Activated CD4-positive, CD25-positive, alpha-beta regulatory T cell treated with anti-CD3 and anti-CD28 coated beads, Interleukin-2, amount 50 U/mL, for 16 hours (primary cell): ENCODE measurements at regions not wholly inside any gene's neighbourhood (a gene's known extent, or its start where the extent isn't known, plus 50 kb on each side); places are given as distances from the start of the nearest gene placed in this dataset.

ENCODE experiments used
- DNase-seq: peaks from one replicate; pipeline ENCODE4 v3.0.0-alpha.2; 2020; ENCODE audit warnings: low read depth, low spot score

DNA sequence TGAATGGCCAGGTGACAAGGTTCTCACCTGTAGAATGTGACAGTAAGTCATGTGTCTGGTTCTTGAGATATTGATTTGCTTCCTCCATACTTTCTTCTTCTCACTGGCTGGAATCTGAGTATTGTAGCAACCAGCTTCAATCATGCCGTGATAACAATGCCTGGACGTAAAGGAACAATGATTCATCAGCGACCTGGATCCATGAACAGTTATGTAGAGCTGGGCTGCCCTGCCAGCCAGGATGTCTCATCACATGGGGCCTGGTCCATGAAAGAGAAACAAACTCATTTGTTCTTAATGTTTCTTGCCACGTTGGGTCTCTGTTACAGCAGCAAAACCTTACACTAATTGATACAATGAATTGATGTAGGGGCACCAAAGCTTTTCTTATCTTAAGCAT is 627.2 kb downstream of the TOX3 start:
- no peak for DNase-seq

DNA sequence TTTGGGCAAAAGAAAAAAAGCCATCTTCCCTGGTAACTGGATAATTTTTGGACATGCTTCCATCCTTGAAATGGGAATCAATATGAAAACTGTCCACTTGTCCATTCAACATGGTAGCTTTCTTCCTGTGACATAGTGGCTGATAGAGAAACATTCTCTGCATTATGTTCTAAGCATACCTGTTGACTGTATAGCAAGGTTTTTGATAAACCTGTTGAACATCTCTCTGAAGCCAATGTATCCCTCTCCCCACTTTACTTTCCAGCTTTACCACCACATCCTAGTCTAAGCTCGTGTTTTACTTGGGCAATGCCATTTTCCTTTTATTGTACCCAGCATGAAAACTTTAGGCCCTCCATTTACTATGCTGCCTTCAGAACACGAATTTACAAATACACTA is 630.1 kb downstream of the TOX3 start:
- no peak for DNase-seq

DNA sequence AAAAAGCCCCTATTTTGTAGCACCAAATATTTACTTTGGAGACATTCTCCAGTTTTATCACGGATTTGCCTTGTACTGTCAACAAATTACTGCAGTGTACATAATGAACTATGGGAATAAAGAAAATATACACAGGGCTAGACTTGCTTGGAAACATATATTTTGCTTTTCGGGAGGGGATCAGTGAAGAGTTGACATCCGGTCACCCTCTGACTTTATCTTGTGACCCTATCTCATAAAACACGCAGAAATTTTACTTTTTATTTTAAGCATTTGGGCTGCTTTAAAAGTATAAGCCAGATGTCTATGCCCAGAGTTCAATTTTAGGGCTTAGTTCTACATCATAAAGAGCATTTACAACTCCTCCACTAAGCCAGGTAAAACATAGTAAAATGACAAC is 630.7 kb downstream of the TOX3 start:
- no peak for DNase-seq

DNA sequence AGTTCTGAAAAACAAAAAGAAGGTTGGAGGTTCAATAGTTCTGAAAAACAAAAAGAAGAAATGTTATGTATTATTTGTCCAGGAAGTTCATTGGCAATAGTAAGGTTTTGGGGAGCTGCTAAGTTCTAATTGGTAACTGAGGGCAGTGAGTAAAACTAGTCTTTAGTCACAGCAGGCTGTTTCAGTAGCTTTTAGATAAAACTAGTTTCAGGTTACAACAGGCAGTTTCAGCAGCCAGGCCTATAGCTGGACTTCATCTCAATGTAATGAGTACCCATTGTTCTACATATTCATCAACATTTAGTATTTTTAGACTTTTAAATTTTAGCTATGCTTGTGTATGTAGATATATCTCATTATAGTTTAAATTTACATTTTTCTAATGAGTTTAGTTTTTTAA is 639.3 kb downstream of the TOX3 start:
- no peak for DNase-seq

DNA sequence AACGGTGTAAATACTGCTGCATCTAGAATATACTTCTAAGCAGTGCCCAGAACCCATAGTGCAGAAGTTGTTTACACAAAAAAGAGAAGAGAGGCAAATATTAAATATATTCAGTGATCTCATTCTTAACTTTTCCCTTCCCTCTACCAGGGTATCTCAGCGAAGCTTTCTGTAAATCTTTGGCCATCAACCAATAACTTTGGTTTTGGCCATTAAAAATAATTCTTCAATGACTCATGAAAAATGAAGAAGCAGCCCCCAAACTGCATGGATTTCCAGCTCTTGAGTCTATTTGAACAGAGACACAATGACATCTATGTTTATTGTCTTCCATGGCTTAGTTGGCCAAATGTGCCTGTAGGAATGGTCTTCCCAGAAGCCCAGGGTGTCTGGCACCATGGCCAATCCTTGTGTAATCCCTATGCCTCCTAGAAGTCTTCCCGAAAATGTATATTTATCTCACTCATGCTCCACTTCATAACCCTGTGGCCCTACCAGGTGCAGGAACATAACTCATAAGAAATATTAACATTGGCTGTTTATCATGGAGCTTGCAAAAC is 646.6 kb downstream of the TOX3 start:
- DNase-seq, result no peak

DNA sequence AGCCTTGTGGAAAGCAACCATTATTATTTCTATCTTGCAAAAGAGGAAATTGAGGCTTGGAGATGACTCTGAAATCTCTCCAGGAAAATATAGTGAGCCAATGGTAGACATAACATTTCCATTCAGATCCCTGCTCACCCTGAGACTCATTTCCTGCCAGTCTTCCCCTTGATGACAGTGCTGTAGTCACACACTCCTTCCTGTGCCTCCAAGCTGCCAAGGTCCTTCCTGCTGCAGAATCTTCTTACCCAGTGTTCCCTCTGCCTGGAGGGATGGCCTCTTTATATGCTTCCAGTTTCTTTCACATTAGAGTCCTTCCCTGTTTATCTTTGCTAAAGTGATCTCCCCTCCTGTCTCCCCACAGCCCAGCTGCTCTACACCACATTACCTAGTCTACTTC is 648.1 kb downstream of the TOX3 start:
- no peak for DNase-seq

DNA sequence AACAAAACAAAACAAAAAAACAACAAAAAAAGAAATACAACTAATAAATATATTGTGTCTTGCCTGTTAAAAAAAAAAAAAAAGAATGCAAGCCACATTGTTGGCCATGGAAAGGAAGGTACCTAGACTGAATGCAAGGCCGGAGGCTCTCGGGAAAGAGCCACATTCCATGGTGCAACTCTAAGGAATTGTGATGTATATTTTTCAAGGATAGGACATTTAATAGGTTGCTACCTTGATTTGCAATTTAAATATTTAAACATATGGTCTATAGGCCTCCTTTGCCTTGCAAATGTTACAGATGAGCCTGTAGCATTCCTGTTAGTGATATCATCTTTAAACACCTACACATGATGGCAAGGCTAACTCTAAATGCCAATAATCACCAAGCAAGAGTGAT is 650.9 kb downstream of the TOX3 start:
- DNase-seq, result no peak

DNA sequence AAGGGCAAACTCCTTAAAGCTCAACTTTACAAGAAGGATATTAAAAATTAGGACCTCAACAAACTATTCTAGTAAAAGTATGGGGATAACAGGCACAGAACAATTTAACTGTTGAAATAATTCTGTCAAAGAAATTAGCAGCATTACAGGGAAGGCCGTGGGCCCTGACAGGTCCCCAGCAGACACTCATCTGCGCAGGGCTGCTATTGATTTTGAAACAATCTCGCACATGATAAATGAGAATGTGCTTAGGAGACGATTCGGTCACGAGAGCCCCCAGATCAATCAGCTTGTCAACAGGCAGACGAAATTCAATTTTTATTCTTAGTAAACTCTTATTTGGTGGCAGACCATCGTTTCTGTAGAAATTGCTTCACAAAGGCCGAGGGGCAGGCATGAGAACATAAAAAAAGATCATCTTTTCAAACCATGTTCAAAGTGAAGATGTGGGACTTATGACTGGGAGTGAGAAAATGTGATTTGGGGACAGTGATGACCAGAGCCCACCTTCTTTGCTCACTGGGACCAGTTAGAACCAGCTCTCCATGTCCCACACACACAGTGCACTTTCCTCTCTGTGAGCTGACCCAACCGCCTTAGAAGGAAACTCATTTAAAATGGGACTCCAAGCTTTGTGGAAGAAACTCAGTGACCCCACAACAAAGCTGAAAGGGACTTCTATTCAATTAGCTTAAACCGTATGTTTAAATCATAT is 654.5 kb downstream of the TOX3 start:
- no peak for DNase-seq

DNA sequence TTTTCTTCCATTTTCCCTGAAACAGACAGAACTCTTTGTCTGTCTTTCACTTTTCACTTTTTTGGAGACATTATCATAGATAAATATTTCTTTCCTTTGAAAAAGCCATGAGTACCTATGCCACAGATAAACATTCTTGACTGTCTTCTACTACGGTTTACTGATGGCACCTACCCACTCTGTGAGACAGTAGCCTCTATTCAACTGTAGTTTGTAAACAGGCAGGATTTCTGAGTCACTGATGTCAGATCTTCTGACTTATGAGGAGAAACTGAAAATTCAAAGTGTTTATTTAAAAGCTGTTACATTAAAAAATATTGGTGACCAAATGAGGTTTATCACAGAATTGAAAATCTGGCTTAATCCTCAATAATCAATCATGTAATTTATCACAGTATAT is 658.4 kb downstream of the TOX3 start:
- DNase-seq, result no peak

DNA sequence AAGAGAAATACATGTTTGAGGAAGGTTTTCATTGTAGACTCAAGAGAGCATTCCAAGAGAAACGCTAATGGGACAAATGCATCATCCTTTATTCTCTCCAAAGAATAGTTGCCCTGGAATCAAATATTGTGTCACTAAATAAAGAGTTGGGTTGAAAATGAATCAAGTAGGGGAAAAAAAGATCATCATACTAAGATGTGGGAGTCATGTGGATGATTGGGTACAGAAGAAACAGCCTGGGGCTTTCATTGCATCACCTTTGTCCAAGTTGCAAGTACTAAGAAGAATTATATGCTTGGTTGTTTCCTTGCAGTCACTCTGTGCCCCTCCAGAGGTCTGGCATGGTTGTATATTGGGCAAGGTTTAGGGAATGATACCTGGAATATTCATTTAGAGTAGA is 658.9 kb downstream of the TOX3 start:
- DNase-seq, result no peak

DNA sequence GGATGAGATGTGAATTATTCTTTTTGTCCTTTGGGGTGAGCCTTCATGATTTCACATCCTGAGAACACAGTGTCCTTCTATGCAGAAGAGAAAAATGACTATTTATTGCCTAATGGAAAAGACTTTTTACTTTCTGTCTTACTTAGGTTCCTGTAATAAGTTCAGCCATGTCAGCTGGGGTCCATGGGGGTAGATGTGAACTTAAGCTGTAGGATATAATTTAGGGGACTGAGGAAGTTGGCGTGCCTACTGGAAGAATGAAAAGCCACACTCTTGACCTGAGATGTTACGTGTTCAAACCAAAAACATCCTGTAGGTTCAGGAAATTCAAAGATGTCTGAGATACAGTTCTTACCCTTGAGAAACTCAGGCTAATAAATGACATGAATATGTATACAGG is 660.5 kb downstream of the TOX3 start:
- no peak for DNase-seq

DNA sequence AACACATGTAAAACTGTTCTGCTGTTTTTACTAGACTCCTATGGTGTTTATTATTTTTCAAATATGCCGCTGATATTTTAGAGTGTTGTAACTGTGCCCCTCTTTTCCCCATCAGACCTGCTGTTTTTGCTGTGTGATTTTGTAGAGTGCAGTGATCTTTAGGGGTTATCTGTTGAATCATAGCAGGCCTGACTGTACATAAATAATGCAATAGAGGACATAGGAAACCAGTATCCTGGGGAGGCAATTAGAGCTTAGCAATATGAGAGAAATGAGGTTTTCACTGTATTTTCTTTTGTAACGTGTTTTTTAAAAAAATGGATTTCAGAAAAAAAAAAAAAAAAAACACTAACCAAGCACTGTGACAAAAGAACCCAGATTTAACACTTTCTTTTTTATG is 662.2 kb downstream of the TOX3 start:
- DNase-seq, result no peak

DNA sequence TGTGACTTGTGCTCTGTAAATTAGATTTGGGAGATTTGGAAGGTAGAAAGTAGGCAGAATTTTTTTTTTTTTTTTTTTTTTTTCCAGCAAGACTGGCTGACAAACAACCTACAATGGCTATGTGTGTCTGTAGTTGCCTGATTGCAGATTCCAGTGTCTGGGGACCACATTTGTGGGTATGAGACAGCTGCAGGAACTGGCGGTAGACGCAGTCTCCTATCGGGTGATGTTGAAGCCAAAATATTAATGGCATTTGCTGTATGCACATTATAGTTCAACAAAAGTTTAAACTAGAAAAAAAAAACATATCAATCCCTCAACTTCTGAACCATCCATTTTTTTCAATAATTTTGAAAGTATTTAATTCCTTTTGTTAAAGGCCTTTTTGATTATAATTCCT is 665.2 kb downstream of the TOX3 start:
- DNase-seq, result no peak

DNA sequence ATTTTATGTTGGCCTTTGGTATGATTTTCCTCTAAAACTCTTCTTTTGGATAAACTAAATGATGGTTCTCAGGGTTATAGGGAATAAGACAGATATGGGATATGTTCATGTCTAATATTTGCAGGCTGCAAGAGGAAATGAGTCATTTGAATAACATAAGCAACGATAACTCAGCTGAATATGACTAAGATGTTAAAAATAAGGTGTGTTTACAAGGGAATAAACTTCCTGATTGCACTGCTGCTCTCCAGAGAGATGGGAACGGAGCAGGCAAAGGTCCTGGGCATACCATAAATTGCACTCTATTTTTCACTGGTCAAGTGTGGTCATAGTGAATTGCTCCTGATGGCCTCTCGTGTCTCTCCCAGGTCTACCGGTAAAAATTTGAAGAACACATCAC is 666.2 kb downstream of the TOX3 start:
- no peak for DNase-seq

DNA sequence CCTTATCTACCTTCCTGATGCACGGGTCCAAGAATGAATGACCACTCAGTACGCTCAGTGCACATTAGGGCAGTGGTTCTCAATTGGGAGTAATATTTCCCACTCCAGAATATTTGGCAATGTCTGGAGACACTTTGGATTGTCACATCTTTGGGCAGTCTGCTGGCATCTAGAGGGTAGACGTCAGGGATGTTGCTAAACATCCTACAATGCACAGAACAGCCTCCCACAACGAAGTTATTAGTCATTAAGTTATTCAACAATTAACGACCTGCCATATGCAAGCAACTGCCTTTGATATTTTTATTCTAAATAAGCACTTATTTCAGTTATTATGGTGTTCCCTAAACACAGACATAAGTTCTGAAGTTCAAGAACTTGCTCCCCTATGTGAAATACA is 669.3 kb downstream of the TOX3 start:
- DNase-seq, result no peak

DNA sequence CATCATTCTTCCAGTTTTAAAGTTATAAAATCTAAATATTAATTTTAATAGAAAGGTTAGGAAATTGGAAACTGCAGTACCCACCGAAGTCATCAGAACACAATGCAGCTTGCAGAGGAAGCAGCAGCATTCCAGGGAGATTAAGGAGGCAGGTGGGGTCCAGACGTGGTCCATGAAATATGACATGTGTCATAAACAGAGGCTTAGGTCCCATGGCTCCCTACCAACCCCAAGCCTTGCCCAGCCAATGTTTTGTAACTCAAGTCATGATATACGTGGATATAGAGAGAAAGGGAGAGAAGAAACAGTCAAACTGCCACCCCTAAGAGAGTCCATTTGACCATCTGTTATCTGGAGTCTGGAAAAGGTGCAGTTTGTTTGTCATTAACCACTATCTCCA is 670.0 kb downstream of the TOX3 start:
- DNase-seq, result no peak

DNA sequence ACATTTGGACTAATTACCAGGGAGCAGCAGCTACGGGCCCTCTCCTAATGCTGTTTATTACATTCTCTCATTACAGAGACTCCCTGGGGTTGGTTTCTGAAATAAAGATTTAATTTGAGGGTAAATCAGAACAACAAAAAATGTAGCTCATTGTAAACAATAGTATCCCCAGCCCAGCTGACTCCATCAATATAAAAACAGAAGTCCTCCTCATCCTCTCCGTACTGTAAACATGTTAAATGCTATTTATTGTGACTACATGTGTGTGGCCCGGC is 670.4 kb downstream of the TOX3 start:
- DNase-seq, result no peak

DNA sequence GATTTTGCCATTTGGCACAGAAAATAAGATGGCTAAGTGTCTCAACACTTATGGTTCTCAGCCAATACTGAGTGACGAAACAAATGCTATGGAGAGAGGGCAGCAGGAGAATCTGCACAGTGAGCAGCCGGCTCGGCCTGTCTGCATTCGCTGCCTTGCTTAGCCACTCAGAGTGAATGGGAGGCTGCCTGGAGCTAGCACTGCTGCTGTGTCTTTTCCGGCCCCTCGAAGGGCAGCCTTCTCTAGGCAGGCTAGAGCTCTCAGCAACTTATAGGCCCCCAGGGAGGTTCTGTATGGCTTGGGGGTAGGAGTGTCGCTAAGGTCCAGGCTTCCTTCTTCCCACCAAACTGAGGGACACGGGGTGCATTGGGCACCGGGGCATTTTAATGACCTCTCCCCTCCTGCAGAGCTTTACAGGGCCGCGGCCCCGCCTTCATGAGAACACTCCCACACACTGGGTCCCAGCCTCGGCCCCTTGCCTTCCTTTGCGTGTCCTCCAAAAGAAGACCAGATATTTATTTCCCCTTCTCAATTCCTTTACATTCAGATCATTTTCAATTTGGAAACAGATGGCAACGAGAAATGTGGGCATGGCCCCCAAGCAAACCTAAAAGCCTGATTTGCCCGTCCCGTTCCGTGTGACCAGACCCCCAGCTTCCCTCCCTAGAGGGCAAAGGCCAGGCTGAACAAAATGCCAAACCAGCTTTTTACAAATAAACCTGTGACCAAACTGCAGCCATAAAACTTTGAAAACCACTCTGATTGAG is 670.9 kb downstream of the TOX3 start:
- no peak for DNase-seq

DNA sequence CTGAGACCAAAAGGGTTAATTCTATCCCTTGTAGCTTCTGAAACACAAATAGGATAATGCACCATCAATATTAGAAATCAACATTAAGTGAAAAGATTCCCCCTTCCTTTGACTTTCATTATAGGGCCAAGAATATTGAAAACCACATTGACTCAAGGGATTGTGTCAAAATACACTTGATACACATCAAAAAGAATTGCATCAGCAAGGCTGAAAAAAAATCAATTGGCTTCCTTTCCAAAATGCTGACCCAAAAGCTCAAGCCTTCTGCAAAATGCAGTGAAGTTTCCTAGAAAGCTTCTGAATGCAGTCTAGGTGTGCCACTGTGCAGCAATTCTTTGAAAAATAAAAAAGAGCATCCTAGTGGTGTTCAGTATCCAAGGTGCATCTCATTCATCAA is 674.4 kb downstream of the TOX3 start:
- DNase-seq, result no peak

DNA sequence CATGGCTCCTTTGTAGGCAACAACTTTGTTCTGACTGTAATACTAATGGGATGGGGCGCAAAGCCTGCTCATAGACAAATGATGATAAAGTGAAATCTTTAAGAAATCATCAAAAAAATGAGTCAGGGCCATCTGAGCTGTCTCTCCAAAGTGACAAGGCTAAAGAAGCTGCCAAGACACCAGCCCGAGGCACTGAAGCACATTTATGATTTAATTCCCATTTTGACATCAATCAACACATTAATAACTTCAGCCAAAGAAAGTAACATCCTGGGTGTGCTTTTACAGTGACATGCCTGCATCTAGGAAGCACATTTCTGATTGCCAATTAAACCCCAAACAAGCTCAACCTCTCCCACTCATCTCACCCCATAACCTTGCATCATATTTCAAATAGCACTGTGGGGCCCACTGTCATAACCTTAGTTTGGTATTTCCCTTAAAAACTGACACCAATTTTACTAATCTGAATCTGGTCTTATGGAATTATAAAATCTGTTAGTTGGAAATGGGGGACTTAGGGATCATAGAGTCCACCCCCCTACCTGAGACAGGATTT is 676.6 kb downstream of the TOX3 start:
- DNase-seq, result no peak

DNA sequence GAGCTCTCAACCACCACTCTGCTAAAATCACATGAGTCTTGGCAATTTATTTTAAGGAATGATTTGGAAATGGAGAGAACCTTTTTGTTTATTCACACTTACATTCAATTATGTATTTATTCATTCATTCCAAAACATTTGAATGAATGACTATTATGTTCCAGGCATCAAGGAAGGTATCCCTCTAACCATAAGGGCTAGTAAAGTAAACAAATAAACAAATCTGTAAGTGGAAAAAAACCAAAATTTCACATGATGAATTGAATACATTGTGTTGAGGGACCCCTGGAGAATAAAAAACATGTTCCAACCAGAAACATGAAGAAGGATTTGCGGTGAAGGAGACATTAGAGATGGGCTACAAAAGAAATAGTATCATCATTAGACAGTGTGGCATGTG is 677.8 kb downstream of the TOX3 start:
- no peak for DNase-seq

DNA sequence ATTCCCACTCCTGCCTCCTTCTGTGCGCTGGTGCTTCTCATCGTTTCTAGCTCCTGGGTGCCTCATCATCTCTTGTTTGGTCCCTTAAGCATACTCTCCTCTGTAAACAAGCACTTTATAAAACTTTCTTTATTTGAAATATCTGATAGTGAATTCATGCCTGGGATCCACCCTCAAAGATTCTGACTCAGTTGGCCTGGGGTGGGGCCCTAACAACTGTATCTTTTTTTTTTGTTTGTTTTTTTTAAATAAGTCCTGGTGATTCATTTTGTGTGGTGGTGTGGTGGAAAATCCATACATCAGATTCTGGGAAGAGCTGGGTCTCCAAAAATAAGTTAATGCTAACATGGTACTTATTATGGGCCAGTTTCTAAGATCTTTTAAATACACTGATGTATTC is 678.3 kb downstream of the TOX3 start:
- DNase-seq, result no peak

DNA sequence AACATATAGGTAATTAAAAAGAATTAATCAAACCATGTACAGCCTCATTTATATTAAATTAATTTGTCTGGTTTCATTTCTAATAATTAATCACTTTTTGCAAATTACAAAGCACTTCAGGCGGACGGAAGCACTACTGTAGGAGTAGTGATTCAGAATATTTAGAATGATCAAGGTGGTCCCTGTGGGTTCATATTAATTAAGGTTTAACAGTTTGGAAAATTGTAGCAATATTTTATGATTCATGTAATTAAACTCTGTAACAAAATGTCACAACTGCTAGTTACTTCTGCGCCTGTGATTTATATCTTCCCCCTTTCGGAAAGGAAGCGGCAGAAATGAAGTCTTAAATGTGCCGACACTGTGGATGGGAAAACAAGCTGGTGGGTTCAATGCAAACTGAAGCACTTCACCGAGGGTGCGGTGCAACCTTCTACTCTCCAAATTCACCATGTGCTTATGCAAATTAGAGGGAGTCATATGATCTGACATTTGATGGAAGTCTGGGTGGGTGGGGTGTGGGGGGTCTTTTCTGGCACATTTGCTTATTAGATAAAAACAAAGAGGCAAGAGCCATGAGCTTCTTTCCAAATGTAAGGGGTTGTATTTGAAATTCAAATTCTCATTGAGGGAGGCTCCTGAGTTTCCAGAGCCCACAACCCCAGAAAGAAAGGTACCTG is 679.4 kb downstream of the TOX3 start:
- DNase-seq, result no peak
